NCI-H146 treated with DMSO at 0.1 percent for 48 hours (cell line): ENCODE measurements at regions not wholly inside any gene's neighbourhood (a gene's known extent, or its start where the extent isn't known, plus 50 kb on each side); places are given as distances from the start of the nearest gene placed in this dataset.
"Not testable (repeated sequence)": the region's sequence is repeated elsewhere in the genome, so short reads cannot be mapped to it uniquely, and the experiment has no call there.

ENCODE experiments used
- DNase-seq: peaks from one replicate; lab custom pipeline; 2025; ENCODE audit not compliant: unreplicated experiment; lab: John Stamatoyannopoulos, UW

GRCh38 chr4:23114538-23114937 is 421.8 kb downstream of the GBA3 start:
- no peak for DNase-seq

GRCh38 chr4:23113104-23113503 is 420.4 kb downstream of the GBA3 start:
- DNase-seq, result no peak

GRCh38 chr4:23106516-23106915 is 413.8 kb downstream of the GBA3 start:
- DNase-seq, result no peak

GRCh38 chr4:23105759-23106370 is 413.1 kb downstream of the GBA3 start:
- no peak for DNase-seq

- DNase-seq, result no peak
Observed at GRCh38 chr4:23097251-23097650, 404.5 kb downstream of the GBA3 start.

GRCh38 chr4:23091711-23092110 is 399.0 kb downstream of the GBA3 start:
- no peak for DNase-seq

- DNase-seq, result no peak
Observed at GRCh38 chr4:23085249-23085568, 392.5 kb downstream of the GBA3 start.

GRCh38 chr4:23084559-23085248 is 392.0 kb downstream of the GBA3 start:
- no peak for DNase-seq

GRCh38 chr4:23083391-23083790 is 390.7 kb downstream of the GBA3 start:
- no peak for DNase-seq

- DNase-seq, result not testable (repeated sequence)
Observed at GRCh38 chr4:23080171-23080570, 387.4 kb downstream of the GBA3 start.

- no peak for DNase-seq
Observed at GRCh38 chr4:23070848-23071570, 378.3 kb downstream of the GBA3 start.

- DNase-seq, result no peak
Observed at GRCh38 chr4:23068756-23069155, 376.0 kb downstream of the GBA3 start.

GRCh38 chr4:23068287-23068686 is 375.6 kb downstream of the GBA3 start:
- no peak for DNase-seq

- DNase-seq, result no peak
Observed at GRCh38 chr4:23062188-23062587, 369.5 kb downstream of the GBA3 start.

- no peak for DNase-seq
Observed at GRCh38 chr4:23061431-23061830, 368.7 kb downstream of the GBA3 start.

GRCh38 chr4:23060776-23061175 is 368.0 kb downstream of the GBA3 start:
- DNase-seq, result no peak

GRCh38 chr4:23058165-23058776 is 365.5 kb downstream of the GBA3 start:
- DNase-seq, result no peak

GRCh38 chr4:23041501-23041900 is 348.8 kb downstream of the GBA3 start:
- no peak for DNase-seq

- DNase-seq, result no peak
Observed at GRCh38 chr4:23040539-23040938, 347.8 kb downstream of the GBA3 start.

GRCh38 chr4:23039818-23040217 is 347.1 kb downstream of the GBA3 start:
- no peak for DNase-seq

GRCh38 chr4:23038626-23039491 is 346.1 kb downstream of the GBA3 start:
- no peak for DNase-seq
